GM08714 (cell line): ENCODE measurements at regions not wholly inside any gene's neighbourhood (a gene's known extent, or its start where the extent isn't known, plus 50 kb on each side); places are given as distances from the start of the nearest gene placed in this dataset.
A peak's percentile ranks its signal among the peaks of the same experiment; 100 is the strongest.

Experiments used
- H3K4me3 ChIP-seq: fragments of 200-500 bp; sonication (Bioruptor generic); 2 replicates; pipeline ENCODE4 v1.5.1; 2014; ENCODE audit warnings: mild to moderate bottlenecking, low read length, inconsistent platforms
- ZNF274 ChIP-seq: IDR thresholded peaks from 2 replicates; pipeline ENCODE4 v1.6.1; 2012; ENCODE audit warnings: mild to moderate bottlenecking, low read depth, low read length

DNA sequence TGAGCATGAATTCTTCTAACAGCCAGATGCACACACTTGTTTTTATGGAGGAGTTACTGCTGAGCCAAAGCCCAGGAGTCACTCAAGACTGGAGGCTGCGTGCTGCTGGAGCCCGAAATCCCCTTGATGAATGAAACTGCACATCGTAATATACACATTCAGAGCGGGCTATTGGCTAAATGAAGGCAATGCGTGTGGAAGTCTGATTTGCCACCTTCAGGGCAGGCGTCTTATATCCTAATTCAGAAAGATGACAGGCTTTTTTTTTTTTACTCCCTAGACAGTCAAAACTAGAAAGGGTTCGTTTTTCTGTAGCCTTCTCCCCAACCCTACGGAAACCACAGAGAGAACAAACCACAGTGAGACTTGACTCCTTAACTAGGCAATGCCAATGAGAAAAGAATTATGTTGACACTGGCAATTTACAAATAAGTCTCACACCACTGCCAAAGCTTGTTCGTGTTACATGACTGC lies 227.2 kb upstream of the KLF14 start:
- no peak for TF ChIP-seq ZNF274
- peak overlapping the region; percentile 99 for H3K4me3 ChIP-seq

DNA sequence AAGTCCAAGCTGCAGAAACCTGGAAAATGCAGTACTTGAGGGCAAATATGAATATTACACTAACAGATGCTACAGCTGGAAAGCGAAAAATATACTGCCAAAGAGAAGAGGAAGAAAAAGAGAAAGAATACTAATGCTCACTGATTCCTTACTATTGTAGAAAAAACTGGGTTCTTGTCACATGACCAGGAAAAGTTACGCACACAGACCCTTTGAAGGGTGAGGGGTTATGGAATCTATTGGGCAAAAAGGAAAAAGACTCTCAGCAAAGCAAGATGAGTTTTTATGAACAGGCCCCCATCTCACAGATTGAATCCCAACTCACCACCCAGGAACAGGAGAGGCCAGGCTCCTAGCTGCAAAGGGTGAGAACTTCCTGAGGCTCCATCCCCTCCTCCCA lies 228.1 kb upstream of the KLF14 start:
- TF ChIP-seq ZNF274: no peak
- peak overlapping the region; percentile 27; the same call in 1 of the 2 replicates for H3K4me3 ChIP-seq

DNA sequence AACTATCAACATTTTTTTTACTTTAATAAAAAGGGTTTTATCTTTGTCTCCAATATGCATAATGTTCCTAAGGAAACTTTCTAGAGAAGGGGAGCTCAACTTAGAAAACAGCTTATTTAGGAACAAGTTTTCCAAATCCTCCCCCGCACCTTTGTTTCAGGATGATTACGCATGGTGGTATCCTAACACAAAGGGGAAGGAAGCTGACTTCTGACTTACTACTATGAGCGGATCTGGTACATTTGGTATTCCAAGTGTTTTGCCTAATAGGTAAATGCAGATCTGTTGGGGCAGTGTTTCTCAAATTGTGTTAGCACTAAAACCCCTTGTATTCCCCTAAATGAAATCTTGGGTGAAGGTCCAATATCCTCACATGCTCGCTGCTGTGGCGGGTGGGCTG lies 229.3 kb upstream of the KLF14 start:
- H3K4me3 ChIP-seq: no peak overlapping the region
- no peak for TF ChIP-seq ZNF274

DNA sequence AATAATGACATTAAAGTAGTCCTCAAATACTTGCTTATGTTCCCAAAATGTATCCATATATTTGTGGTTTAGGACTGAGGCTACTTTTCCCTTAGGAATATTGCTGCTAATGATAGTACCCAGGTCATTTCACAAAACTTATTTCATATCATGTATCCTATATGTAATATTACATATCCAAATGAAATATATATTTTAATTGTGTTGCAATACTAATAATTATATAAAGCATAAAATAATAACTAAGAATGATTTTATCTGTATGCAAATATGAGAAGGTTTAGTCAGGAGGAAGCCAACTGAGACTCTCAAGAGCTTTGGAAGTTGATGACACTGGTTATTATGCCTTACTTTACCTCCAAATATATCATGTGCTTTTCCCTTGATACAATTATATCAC lies 231.5 kb upstream of the KLF14 start:
- TF ChIP-seq ZNF274: no peak
- no peak overlapping the region for H3K4me3 ChIP-seq

DNA sequence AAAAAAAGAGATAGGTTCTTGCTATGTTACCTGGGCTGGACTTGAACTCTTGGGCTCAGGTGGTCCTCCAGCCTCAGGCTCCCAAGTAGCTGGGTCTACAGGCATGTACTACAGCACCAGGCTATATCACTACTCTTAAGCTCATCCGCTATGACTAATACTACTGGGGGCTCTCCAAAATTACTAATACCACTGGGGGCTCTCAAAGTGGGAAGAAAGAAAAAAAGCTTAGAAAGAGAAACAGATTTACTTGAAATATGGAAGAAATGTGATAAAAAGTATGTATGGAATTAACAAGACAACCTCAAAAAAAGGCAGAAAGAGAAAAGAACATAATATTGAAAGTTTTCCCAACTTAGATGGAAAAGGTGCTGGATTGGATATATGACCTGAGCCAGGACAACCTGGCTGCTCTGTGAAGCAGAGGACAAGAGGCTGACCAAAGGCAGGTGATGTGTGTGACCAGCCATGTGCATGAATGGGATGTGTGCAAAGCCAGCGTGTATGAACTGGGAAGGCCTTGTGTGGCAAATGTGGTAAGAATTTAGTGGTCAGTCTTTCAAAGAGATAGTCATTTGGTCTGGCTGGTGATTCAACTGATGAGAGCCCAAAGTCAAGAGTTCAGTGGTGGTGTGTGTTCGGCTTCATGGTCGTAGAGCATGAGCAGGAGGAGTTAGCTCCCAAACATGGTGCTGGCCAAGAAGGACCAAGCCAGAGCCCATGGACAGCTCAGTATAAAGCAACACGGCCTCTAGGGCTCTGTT lies 232.4 kb upstream of the KLF14 start:
- TF ChIP-seq ZNF274: no peak

DNA sequence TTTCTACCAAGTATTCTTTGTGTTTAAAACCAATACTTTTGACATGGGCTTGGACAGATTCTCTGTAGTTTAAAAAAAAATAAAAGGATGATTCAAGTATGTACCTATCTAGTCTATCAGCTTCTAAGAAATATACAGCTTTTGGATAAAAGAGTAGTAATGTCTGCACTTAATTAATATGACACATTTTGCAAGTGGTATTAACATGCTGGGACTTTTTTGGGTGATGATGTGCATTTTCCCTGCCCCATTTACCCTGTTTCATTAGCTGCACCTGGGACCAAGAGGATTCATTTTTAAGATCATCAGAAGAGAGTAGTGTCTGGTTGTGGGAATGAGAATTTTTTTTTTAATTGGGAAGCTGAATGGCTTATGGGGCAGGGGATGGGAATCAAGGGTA lies 236.2 kb upstream of the KLF14 start:
- no peak for TF ChIP-seq ZNF274
- H3K4me3 ChIP-seq: no peak overlapping the region

More for the DNA sequence above, 232.4 kb upstream of the KLF14 start:
- no peak overlapping the region for H3K4me3 ChIP-seq

DNA sequence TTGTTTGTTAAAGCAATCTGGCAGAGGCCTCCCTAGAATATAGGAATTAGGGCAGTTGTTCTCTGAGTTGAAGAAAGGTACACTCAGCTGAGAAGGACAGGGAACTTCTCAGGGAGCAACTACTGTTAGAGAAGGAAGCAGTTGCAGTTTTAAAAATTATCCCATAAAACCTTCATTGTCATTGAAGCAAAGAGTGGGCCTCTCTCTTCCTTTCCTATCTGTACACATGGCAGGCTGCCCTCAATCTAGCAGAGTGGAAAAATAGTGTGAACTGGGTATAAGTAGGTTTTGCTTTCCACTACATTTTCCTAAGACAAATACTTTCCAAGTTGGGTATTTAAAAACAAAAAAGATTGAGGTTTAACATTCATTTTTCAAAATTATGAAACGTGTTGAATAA lies 236.7 kb upstream of the KLF14 start:
- TF ChIP-seq ZNF274: no peak

DNA sequence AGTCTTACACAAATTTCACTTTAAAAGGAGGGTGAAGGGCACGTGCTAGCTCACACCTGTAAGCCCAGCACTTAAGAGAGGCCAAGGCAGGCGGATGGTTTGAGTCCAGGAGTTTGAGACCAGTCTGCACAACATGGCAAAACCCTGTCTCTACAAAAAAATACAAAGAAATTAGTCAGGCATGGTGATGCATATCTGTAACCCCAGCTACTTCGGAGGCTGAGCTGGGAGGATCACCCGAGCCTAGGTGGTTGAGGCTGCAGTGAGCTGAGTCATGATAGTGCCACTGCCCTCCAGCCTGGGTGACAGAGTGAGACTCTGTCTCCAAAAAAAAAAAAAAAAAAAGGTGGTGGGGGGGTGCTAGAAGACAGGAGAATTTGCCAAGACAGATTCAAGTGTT lies 237.3 kb upstream of the KLF14 start:
- no peak overlapping the region for H3K4me3 ChIP-seq
- no peak for TF ChIP-seq ZNF274

More for the DNA sequence above, 236.7 kb upstream of the KLF14 start:
- H3K4me3 ChIP-seq: no peak overlapping the region

DNA sequence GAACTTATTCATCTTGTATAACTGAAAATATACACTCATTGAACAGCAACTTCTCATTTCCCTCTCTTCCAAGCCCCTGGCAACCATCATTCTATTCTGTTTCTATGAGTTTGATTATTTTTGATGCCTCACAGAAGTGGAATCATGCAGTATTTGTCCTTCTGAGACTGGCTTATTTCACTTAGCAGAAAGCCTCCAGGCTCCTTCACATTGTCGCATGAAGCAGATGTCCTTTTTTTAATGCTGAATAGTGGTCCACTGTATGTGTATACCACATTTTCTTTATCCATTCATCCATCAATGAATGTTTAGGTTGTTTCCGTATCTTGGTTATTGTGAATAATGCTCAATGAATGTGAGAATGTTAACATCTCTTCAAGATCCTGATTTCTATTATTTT lies 238.2 kb upstream of the KLF14 start:
- TF ChIP-seq ZNF274: no peak
- H3K4me3 ChIP-seq: no peak overlapping the region

DNA sequence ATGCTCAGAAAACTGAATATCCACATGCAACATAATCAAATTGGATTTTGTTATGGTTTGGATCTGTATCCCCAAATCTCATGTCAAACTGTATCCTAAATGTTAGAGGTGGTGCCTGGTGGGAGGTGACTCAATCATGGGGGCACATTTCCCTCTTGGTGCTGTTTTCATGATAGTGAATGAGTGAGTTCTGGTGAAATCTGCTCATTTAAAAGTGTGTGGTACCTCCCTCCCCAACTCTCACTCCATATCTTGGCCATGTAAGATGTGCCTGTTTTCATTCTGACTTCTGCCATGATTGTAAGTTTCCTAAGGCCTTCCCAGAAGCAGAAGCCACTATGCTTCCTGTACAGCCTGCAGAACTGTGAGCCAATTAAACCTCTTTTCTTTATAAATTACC lies 239.6 kb upstream of the KLF14 start:
- no peak for TF ChIP-seq ZNF274
- no peak overlapping the region for H3K4me3 ChIP-seq

DNA sequence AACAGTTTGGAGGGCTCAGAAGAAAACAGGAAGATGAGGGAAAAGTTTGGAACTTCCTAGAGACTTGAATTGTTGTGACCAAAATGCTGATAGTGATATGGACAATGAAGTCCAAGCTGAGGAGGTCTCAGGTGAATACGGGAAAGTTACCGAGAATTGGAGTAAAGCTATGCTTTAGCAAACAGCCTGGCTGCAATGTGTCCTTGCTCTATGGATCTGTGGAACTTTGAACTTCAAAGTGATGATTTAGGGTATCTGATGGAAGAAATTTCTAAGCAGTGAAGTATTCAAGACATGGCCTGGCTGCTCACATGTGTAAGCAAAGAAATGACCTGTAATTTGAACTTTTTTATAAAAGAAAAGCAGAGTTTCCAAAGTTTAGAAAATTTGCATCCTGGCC lies 240.2 kb upstream of the KLF14 start:
- no peak for TF ChIP-seq ZNF274

DNA sequence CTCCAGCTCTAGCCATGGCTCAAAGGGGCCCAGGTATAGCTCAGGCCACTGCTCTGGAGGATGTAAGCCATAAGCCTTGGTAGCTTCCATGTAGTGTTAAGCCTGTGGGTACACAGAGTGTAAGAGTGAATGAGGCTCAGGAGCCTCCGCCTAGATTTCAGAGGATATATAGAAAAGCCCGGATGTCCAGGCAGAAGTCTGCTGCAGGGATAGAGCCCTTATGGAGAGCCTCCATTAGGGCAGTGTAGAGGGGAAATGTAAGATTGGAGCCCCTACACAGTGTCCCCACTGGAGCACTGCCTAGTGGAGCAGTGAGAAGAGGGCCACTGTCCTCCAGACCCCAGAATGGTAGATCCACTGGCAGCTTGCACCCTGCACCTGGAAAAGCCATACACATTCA lies 240.8 kb upstream of the KLF14 start:
- TF ChIP-seq ZNF274: no peak
- H3K4me3 ChIP-seq: no peak overlapping the region

More for the DNA sequence above, 240.2 kb upstream of the KLF14 start:
- H3K4me3 ChIP-seq: no peak overlapping the region

DNA sequence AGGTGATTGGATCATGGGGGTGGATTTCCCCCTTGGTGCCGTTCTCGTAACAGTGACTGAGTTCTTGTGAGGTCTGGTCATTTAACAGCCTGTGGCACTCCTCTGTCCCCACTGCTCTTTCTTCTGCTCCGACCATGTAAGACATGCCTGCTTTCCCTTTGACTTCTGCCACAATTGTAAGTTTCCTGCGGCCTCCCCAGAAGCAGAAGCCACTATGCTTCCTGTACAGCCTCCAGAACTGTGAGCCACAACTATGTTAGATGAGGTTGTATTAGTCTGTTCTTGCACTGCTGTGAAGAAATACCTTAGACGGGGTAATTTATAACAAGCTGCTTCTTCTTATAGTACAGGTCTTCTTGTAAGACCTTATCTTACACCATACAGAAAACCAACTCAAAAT lies 241.7 kb upstream of the KLF14 start:
- no peak for TF ChIP-seq ZNF274
- no peak overlapping the region for H3K4me3 ChIP-seq

DNA sequence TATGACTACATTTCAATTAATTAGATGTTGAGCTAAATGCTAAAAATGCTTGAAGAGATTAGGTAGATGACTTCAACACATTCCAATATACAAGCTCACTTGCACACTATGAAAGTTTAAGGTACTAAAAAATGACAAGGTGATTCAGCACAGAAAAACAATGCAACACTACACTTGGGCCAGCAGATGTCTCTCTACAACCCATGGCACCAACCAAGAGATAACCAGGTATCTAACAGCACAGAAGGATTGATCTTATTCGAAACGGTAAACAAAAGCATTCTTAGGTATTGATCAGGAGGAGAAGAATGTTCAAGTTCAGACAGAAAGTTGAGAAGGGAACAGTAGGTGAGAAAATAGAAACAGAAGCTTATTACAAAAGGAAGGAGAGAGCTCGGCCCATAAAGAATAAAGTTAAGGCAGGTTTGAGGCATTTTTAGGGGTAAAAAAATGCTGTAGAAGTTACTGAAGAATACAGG lies 248.2 kb upstream of the KLF14 start:
- TF ChIP-seq ZNF274: no peak
- no peak overlapping the region for H3K4me3 ChIP-seq

DNA sequence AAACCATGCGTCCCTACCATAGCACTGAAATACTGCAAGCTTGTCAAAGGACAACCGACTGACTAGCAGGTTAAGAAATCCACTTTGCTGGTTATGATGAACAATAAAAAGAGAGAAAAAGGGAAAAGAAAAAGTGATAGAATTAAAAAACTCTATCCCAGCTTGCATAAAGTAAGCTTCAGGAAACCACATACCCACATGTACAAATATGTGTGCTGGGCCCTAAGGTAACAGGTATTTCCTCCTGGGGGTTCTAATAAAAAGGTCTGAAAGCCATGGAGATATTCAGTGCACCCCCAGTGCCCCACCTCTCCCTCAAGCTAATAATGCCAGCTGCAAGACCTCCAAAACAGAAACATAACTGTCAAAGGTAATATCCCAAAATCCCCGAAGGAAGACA lies 248.6 kb upstream of the KLF14 start:
- no peak overlapping the region for H3K4me3 ChIP-seq
- no peak for TF ChIP-seq ZNF274

DNA sequence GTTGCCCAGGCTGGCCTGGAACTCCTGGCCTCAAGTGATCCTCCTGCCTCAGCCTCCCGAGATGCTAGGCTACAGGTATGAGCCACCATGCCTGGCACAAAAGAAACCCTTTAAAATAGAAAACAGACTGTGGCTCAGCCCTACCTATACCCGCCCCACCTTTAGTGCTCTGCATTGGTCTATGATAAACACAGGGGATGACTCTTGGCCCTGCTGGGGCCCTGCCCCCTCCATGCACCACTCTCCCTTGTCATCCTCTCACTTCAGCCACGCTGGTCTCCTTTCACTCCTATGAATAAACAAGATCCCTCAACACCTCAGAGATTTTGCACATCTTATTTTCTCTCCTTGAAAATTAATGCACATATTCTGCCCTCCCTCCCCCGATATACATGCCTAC lies 251.4 kb upstream of the KLF14 start:
- TF ChIP-seq ZNF274: no peak
- H3K4me3 ChIP-seq: no peak overlapping the region

DNA sequence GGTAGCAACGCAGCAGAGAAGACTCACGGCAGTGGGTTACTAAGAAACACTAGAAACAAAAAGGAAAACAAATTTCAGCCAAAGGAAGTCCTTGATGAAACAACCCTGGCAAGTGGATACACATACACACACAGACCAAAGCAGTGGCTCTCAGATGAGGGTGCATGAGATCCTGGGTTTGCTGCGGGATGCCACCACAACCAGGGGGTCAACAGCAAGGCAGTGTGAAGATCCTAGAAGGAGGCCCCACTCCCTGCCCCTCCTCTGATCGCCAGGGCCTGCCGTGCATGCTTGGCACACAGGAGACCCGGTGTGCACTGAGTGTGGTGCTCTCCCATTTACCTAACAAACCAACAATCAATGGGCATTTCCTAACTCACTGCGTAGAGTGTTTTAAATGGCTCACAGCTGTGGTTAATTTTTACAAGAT lies 252.3 kb upstream of the KLF14 start:
- TF ChIP-seq ZNF274: no peak
- no peak overlapping the region for H3K4me3 ChIP-seq
